ENCODE measurements at regions not wholly inside any gene's neighbourhood (a gene's known extent, or its start where the extent isn't known, plus 50 kb on each side); places are given as distances from the start of the nearest gene placed in this dataset.
"Not testable (repeated sequence)": the region's sequence is repeated elsewhere in the genome, so short reads cannot be mapped to it uniquely, and the experiment has no call there.

DNA sequence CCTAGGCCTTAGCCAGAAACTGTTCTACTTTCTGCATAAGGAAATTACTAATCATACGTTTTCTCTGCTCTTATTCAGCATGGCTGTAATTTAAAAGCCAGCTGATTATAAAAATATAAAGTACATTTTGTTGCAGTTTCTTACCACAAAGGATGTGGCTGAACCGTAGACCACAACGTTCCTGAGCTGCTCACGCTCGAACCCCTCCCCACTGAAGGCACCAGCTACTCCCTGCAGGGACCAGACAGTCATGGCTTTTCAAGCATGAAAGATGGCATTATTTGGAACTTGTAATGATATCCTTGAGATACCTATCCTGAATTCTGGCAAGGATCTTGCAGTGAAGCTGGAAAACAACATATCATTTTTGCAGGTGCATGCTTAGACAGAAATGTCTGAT, 91.8 kb upstream of the DMRT1 start:
- DNase-seq: no peak

DNA sequence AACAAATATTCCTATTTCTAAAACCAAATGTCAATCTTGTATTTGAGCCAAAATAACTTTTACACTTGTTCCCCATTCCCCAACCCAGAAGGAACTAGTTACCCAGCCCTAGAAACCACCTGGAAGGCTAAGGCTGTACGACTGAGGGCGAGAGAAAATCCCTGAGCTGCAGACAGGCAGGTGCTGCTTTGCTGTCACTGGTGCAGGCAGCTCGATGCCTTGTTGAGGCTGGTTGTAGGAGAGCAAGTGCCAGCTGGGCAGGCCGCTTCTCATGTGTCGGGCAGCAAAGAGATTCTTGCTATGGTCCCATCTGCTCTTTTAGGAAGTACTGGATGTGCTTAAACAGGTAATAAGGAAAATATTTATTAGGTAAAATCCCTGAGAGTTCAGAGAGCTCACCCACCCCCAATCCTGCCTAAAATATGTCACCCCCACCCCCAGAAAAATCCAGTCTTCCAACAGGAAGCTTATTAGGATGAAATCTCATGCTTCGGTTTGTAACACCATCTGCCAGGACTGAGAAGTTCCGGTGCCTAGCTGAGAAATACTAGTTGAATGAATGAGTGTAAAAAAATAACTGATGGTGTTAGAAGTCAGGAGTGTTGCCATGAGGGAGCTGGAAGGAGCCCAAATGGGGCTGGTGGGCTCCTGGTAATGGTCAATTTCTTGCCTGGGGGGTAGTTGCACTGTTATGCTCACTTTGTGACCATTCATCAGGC, 91.1 kb upstream of the DMRT1 start:
- DNase-seq: no peak

GRCh38 chr9:751137-752051, 90.1 kb upstream of the DMRT1 start:
- DNase-seq: no peak

GRCh38 chr9:752201-752600, 89.3 kb upstream of the DMRT1 start:
- no peak for DNase-seq

- DNase-seq: no peak
These were observed 88.8 kb upstream of the DMRT1 start for GRCh38 chr9:752681-753200.

- not testable (repeated sequence) for DNase-seq
These were observed 87.8 kb upstream of the DMRT1 start for GRCh38 chr9:753734-754133.

DNA sequence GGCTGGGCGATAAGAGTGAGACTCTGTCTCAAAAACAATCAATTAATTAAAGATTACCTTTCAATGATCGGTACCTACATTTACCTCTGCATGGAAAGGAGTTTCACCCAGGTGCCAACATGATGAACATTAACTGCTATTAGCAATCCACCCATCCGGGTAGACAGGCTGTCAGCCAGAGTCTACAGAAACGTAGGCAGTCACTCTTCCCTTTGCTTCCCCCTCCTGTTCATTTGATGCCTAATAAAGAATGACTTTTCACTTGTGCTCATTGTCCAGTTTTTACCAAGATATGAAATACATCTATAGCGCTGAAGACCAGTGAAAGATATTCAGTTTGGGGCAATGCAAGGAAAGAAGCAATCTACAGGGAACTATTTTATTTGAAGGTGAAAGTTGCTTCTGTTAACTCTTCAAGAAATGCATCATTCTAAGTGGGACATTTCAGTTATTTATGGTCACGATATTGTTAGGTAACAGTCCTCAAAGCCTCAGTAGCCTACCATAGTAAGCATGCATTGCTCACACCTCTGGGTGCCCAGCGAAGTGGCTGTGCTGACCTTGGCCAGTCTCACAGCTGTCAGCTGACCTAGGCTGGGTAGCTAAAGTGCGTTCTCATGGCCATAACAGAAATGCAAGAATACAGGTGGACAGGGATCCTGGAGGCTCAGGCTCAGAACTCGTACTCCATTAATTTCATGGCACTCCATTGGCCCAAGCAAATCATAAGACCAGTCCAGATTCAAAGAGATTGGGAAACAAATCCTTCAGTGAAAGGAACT, 87.2 kb upstream of the DMRT1 start:
- no peak for DNase-seq

- no peak for DNase-seq
These were observed 85.8 kb upstream of the DMRT1 start for GRCh38 chr9:755454-756381.

- DNase-seq: no peak
These were observed 84.1 kb upstream of the DMRT1 start for GRCh38 chr9:757246-757881.

- DNase-seq: no peak
These were observed 83.4 kb upstream of the DMRT1 start for GRCh38 chr9:758146-758545.

- no peak for DNase-seq
These were observed 82.0 kb upstream of the DMRT1 start for GRCh38 chr9:759541-759940.

DNA sequence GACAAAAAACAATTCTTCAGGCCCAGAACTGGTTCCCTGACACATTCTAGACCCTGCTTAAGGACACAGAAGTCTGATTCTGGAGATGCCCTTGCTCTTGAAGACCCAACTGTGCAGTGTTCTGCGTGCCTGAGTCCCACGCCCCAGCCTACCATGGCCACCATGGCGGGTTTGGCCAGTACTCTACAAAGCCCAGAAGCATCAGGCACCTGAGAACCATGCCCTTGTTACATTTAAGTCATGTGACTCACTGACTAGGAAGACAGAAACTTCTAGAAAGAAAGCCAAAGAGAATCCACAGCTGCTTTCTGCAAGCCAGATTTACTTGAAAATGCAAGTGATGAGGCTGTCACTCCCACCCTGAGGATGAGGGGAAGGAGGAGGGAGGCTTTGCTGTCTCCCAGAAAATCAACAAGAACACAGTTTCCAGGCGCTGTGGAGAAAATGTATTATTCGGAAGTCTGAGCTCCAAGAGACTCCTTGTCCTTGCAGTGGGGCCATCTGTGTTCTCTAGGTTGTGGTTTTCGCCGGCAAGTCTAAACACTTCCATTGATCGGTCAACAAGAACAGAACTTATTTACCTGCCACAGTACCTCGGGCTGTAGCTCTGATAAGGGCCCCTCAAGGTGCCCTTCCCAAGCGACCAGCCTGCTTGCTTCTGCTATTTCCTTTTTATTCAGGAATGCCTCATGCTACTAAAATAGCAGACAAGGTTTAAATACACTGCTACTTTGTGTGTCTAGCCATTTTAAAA, 81.3 kb upstream of the DMRT1 start:
- DNase-seq: no peak

- no peak for DNase-seq
These were observed 80.2 kb upstream of the DMRT1 start for GRCh38 chr9:761176-761792.

- no peak for DNase-seq
These were observed 79.5 kb upstream of the DMRT1 start for GRCh38 chr9:761793-762560.

GRCh38 chr9:763692-764091, 77.8 kb upstream of the DMRT1 start:
- DNase-seq: no peak

- no peak for DNase-seq
These were observed 77.4 kb upstream of the DMRT1 start for GRCh38 chr9:764105-764524.

- no peak for DNase-seq
These were observed 76.5 kb upstream of the DMRT1 start for GRCh38 chr9:764986-765385.

- DNase-seq: not testable (repeated sequence)
These were observed 74.4 kb upstream of the DMRT1 start for GRCh38 chr9:767061-767561.

DNA sequence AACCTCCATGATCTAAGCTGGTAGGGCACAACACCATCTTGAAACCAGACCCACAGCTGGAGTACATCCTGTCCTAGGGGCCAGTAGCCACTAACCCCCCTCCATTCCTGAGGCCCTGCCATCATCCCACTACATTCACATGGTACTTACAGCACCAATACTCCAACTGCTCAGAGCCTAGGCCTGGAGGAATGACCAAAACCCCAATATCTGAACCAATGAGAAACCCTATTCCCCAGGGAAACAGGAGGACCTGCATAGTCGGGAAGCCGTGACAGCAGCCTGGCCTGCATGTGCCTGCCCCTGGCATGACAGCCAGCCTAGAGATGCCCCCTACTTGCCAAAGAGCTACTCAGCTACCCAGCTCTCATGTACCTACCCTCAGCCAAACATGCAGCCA, 65.4 kb upstream of the DMRT1 start:
- DNase-seq: no peak

All from NCI-H1048 (cell line).